Lung (tissue), 11 donors: ENCODE measurements at regions not wholly inside any gene's neighbourhood (a gene's known extent, or its start where the extent isn't known, plus 50 kb on each side); places are given as distances from the start of the nearest gene placed in this dataset.
"Not testable (repeated sequence)": the region's sequence is repeated elsewhere in the genome, so short reads cannot be mapped to it uniquely, and the experiment has no call there.

Source experiments
- ATAC-seq: fragments of 200-7000 bp; cut with Tn5 transposase; one replicate; pipeline ENCODE4 v1.9.1; 2020; ENCODE audit warnings: moderate number of reproducible peaks; ENCODE audit not compliant: insufficient read depth, low FRiP score
- DNase-seq, 3 donors: peaks; one replicate each; pipeline ENCODE4 v3.0.0-alpha.2; 2013 to 2017
- H3K27ac ChIP-seq, 2 donors: one replicate each; pipeline ENCODE4 v1.5.1; 2013; ENCODE audit warnings: mild to moderate bottlenecking in 2 of 2, moderate library complexity in 2 of 2, control low read depth in 1 of 2, inconsistent platforms in 1 of 2, low read depth in 1 of 2, low read length in 1 of 2
- H3K27me3 ChIP-seq, 3 donors: one replicate each; pipeline ENCODE4 v1.5.1; 2013; ENCODE audit warnings: low read length in 2 of 3; ENCODE audit not compliant: control insufficient read depth in 3 of 3, insufficient read depth in 3 of 3
- H3K36me3 ChIP-seq, 4 donors: one replicate each; pipeline ENCODE4 v1.5.1; 2013; ENCODE audit warnings: low read length in 4 of 4, mild to moderate bottlenecking in 1 of 4, moderate library complexity in 1 of 4; ENCODE audit not compliant: control insufficient read depth in 4 of 4, insufficient read depth in 4 of 4
- H3K4me1 ChIP-seq, 5 donors: one replicate each; pipeline ENCODE4 v1.5.1; 2013; ENCODE audit warnings: low read length in 5 of 5, mild to moderate bottlenecking in 2 of 5, moderate library complexity in 1 of 5; ENCODE audit not compliant: control insufficient read depth in 5 of 5, insufficient read depth in 5 of 5
- H3K4me3 ChIP-seq: one replicate; pipeline ENCODE4 v1.5.1; 2013; ENCODE audit warnings: mild to moderate bottlenecking, control low read depth, moderate library complexity
- H3K9ac ChIP-seq, 2 donors: one replicate each; pipeline ENCODE4 v1.5.1; 2013; ENCODE audit warnings: low read length in 2 of 2, control low read depth in 1 of 2; ENCODE audit not compliant: insufficient read depth in 1 of 2
- H3K9me3 ChIP-seq, 4 donors: one replicate each; pipeline ENCODE4 v1.5.1; 2013; ENCODE audit warnings: low read length in 3 of 4, mild to moderate bottlenecking in 1 of 4, moderate library complexity in 1 of 4; ENCODE audit not compliant: control insufficient read depth in 4 of 4, insufficient read depth in 3 of 4
- WGBS, 2 donors: extraction: QIAGEN DNeasy Blood & Tissue Kit; methylation state at CpG; one replicate each; pipeline ENCODE4 v1.1.7; 2013; 5-methylcytosine and 5-hydroxymethylcytosine counted together
- TF ChIP-seq, protein P1 (sequence below): IDR thresholded peaks from 2 replicates; pipeline ENCODE4 v1.5.1; 2012; ENCODE audit warnings: mild to moderate bottlenecking; ENCODE audit errors: control extremely low read depth, extremely low read depth
- donor health status: control.
- donor health status: control.
- donor health status: Bipolar disorder and iron deficiency.
- donor health status: healthy.
- donor health status: DM: yes; HTN: yes; CAD: no.

- TF ChIP-seq, protein P1, sequence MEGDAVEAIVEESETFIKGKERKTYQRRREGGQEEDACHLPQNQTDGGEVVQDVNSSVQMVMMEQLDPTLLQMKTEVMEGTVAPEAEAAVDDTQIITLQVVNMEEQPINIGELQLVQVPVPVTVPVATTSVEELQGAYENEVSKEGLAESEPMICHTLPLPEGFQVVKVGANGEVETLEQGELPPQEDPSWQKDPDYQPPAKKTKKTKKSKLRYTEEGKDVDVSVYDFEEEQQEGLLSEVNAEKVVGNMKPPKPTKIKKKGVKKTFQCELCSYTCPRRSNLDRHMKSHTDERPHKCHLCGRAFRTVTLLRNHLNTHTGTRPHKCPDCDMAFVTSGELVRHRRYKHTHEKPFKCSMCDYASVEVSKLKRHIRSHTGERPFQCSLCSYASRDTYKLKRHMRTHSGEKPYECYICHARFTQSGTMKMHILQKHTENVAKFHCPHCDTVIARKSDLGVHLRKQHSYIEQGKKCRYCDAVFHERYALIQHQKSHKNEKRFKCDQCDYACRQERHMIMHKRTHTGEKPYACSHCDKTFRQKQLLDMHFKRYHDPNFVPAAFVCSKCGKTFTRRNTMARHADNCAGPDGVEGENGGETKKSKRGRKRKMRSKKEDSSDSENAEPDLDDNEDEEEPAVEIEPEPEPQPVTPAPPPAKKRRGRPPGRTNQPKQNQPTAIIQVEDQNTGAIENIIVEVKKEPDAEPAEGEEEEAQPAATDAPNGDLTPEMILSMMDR: no peak
- WGBS, 2 donors: 92 to 96% methylated on average over 4 of the region's 4 CpGs
- H3K27me3 ChIP-seq: no peaks in the 10 kb centered on the region
- no peak overlapping the region for H3K27ac ChIP-seq
- DNase-seq: no peak
- H3K4me3 ChIP-seq: no peak overlapping the region
- no peaks in the 10 kb centered on the region for H3K36me3 ChIP-seq
- H3K9ac ChIP-seq: no peak overlapping the region
- peaks cover 0 to 2% (median 0%) of the 10 kb centered on the region in 4 donors for H3K9me3 ChIP-seq
- ATAC-seq: no peak
- H3K4me1 ChIP-seq: no peaks in the 10 kb centered on the region
Observed at GRCh38 chr16:80254970-80255369, 285.8 kb upstream of the DYNLRB2 start.

- Histone ChIP-seq H3K27me3 (no peaks in the 10 kb centered on the region), H3K9ac (no peak overlapping the region), H3K9me3 (peaks cover 0 to 2% (median 0%) of the 10 kb centered on the region in 4 donors), H3K36me3 (no peaks in the 10 kb centered on the region), H3K27ac (no peak overlapping the region), H3K4me3 (no peak overlapping the region), H3K4me1 (no peaks in the 10 kb centered on the region)
- 93 to 94% methylated on average over 5 of the region's 5 CpGs for WGBS, 2 donors
- TF ChIP-seq, protein P1: no peak
- no peak for DNase-seq
- ATAC-seq: no peak
Observed at GRCh38 chr16:80253741-80254140, 287.1 kb upstream of the DYNLRB2 start.

DNA sequence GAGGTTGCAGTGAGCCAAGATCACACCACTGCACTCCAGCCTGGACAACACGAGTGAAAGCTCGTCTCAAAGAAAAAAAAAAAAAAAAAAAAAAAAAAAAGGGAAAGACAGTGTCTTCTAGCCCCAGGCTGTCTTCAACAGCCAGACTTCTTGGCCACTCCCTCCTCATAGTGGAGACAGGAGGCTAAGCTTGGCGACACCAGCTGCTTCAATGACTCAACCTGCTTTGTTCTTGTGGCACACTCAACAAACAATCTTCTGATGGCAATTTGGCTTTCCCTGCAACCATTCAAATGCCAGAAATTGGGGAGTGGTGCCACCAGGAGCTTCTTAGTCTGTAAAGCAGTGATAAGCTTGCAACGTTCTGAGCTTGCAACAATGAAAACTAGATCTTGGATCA, 290.4 kb upstream of the DYNLRB2 start:
- 86 to 87% methylated on average over 4 of the region's 4 CpGs for WGBS, 2 donors
- Histone ChIP-seq H3K9me3 (peaks cover 0 to 2% (median 0%) of the 10 kb centered on the region in 4 donors), H3K27me3 (no peaks in the 10 kb centered on the region), H3K4me3 (no peak overlapping the region), H3K36me3 (no peaks in the 10 kb centered on the region), H3K9ac (no peak overlapping the region), H3K27ac (no peak overlapping the region), H3K4me1 (peaks cover 0 to 8% (median 0%) of the 10 kb centered on the region in 5 donors)
- ATAC-seq (no peak), DNase-seq (no peak)
- TF ChIP-seq, protein P1: no peak

DNA sequence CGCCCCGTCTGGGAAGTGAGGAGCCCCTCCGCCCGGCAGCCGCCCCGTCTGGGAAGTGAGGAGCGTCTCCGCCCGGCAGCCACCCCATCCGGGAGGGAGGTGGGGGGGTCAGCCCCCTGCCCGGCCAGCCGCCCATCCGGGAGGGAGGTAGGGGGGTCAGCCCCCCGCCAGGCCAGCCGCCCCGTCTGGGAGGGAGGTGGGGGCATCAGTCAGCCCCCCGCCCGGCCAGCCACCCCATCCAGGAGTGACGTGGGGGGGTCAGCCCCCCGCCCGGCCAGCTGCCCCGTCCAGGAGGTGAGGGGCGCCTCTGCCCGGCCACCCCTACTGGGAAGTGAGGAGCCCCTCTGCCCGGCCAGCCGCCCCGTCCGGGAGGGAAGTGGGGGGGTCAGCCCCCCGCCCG, 297.5 kb upstream of the DYNLRB2 start:
- ATAC-seq, H3K9me3 ChIP-seq, H3K4me3 ChIP-seq, H3K27me3 ChIP-seq, H3K36me3 ChIP-seq, H3K9ac ChIP-seq, H3K4me1 ChIP-seq, DNase-seq, H3K27ac ChIP-seq: not testable (repeated sequence)
- 95% methylated on average over 21 of the region's 30 CpGs; no CpG with 5 or more reads in 1 of the 2 donors for WGBS, 2 donors

GRCh38 chr16:80242279-80242678, 298.5 kb upstream of the DYNLRB2 start:
- not testable (repeated sequence) for H3K27me3 ChIP-seq, DNase-seq, H3K36me3 ChIP-seq, ATAC-seq, H3K4me3 ChIP-seq, H3K9me3 ChIP-seq, H3K4me1 ChIP-seq, H3K9ac ChIP-seq, H3K27ac ChIP-seq
- WGBS, 2 donors: 95 to 98% methylated on average over 4 of the region's 4 CpGs
